Ascending aorta (tissue), 2 donors: ENCODE measurements at regions not wholly inside any gene's neighbourhood (a gene's known extent, or its start where the extent isn't known, plus 50 kb on each side); places are given as distances from the start of the nearest gene placed in this dataset.

Source experiments
- DNase-seq, 2 donors: peaks; one replicate each; pipeline ENCODE4 v3.0.0-alpha.2; 2019; ENCODE audit warnings: low spot score in 2 of 2
- H3K27ac ChIP-seq, 2 donors: fragments of 200-600 bp; sonication (generic); one replicate each; pipeline ENCODE4 v1.5.1; 2016 to 2017; ENCODE audit warnings: mild to moderate bottlenecking in 1 of 2
- H3K27me3 ChIP-seq: fragments of 200-600 bp; sonication (generic); one replicate; pipeline ENCODE4 v1.5.1; 2017
- H3K36me3 ChIP-seq, 2 donors: fragments of 200-600 bp; sonication (generic); one replicate each; pipeline ENCODE4 v1.5.1; 2016
- H3K4me1 ChIP-seq, 2 donors: fragments of 200-600 bp; sonication (generic); one replicate each; pipeline ENCODE4 v1.5.1; 2016 to 2017; ENCODE audit warnings: mild to moderate bottlenecking in 1 of 2
- H3K4me3 ChIP-seq, 2 donors: fragments of 200-600 bp; sonication (generic); one replicate each; pipeline ENCODE4 v1.5.1; 2016 to 2017; ENCODE audit warnings: mild to moderate bottlenecking in 1 of 2
- H3K9me3 ChIP-seq, 2 donors: fragments of 200-600 bp; sonication (generic); one replicate each; pipeline ENCODE4 v1.5.1; 2016
- intact Hi-C: fragments of 100-400 bp; cut with DNase I; formaldehyde crosslinking; loops from one replicate; pipeline ENCODE4 v1.15.1; 2023
- TF ChIP-seq, protein P1 (sequence below), 3 experiments: fragments of 200-600 bp in 2 of 3; fragments of 450-650 bp in 1 of 3; sonication (generic) in 2 of 3; IDR thresholded peaks; one replicate each; pipeline ENCODE4 v1.5.1; 2016 to 2019; ENCODE audit warnings: antibody characterized with exemption in 3 of 3, mild to moderate bottlenecking in 1 of 3, moderate library complexity in 1 of 3

GRCh38 chr7:145183069-145183468, 347.2 kb upstream of the TPK1 start:
- intact Hi-C loops = no loop called here
- H3K36me3 ChIP-seq = no peaks in the 10 kb centered on the region
- no peaks in the 10 kb centered on the region for H3K27me3 ChIP-seq
- no peaks in the 10 kb centered on the region for H3K4me1 ChIP-seq
- no peak overlapping the region for H3K27ac ChIP-seq
- no peaks in the 10 kb centered on the region for H3K9me3 ChIP-seq
- TF ChIP-seq, protein P1, sequence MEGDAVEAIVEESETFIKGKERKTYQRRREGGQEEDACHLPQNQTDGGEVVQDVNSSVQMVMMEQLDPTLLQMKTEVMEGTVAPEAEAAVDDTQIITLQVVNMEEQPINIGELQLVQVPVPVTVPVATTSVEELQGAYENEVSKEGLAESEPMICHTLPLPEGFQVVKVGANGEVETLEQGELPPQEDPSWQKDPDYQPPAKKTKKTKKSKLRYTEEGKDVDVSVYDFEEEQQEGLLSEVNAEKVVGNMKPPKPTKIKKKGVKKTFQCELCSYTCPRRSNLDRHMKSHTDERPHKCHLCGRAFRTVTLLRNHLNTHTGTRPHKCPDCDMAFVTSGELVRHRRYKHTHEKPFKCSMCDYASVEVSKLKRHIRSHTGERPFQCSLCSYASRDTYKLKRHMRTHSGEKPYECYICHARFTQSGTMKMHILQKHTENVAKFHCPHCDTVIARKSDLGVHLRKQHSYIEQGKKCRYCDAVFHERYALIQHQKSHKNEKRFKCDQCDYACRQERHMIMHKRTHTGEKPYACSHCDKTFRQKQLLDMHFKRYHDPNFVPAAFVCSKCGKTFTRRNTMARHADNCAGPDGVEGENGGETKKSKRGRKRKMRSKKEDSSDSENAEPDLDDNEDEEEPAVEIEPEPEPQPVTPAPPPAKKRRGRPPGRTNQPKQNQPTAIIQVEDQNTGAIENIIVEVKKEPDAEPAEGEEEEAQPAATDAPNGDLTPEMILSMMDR (IDR thresholded peaks at IDR 0.05) = no peak
- no peak overlapping the region for H3K4me3 ChIP-seq
- DNase-seq = no peak

- intact Hi-C loops = no loop called here
- H3K4me1 ChIP-seq = no peaks in the 10 kb centered on the region
- H3K4me3 ChIP-seq = no peak overlapping the region
- H3K27me3 ChIP-seq = no peaks in the 10 kb centered on the region
- H3K27ac ChIP-seq = no peak overlapping the region
- no peak for DNase-seq
- no peaks in the 10 kb centered on the region for H3K9me3 ChIP-seq
- TF ChIP-seq, protein P1 (IDR thresholded peaks at IDR 0.05) = no peak
- no peaks in the 10 kb centered on the region for H3K36me3 ChIP-seq
These were observed 339.5 kb upstream of the TPK1 start for GRCh38 chr7:145175366-145175765.

DNA sequence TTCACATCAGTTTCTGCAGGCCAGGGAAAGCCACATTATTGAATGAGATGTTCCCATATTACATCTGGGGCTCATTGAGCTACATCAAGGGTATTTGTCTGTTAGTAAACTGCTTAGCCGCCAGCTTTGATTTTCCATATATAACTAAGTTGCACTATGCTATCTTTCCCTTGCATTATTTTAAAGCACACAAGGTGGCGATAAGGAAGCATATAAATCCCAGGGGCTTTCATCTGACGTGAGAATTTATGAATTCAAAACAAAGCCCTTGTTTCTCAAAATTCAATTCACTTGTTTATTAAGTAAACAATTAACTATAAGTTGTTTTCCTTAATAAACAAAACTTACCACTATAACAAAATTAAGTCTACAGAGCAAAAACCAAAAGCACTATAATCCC, 334.1 kb upstream of the TPK1 start:
- Histone ChIP-seq H3K4me3 (no peak overlapping the region), H3K36me3 (no peaks in the 10 kb centered on the region), H3K27ac (no peak overlapping the region), H3K4me1 (no peaks in the 10 kb centered on the region), H3K9me3 (no peaks in the 10 kb centered on the region), H3K27me3 (no peaks in the 10 kb centered on the region)
- TF ChIP-seq, protein P1 (IDR thresholded peaks at IDR 0.05) = no peak
- no peak for DNase-seq
- intact Hi-C loops = no loop called here

GRCh38 chr7:145168879-145169278, 333.0 kb upstream of the TPK1 start:
- no peaks in the 10 kb centered on the region for H3K27me3 ChIP-seq
- TF ChIP-seq, protein P1 (IDR thresholded peaks at IDR 0.05) = no peak
- H3K36me3 ChIP-seq = no peaks in the 10 kb centered on the region
- no peaks in the 10 kb centered on the region for H3K4me1 ChIP-seq
- no peak overlapping the region for H3K4me3 ChIP-seq
- H3K27ac ChIP-seq = no peak overlapping the region
- no peak for DNase-seq
- no peaks in the 10 kb centered on the region for H3K9me3 ChIP-seq
- intact Hi-C loops = no loop called here

- intact Hi-C loops = no loop called here
- TF ChIP-seq, protein P1 (IDR thresholded peaks at IDR 0.05) = no peak
- Histone ChIP-seq H3K27me3 (no peaks in the 10 kb centered on the region), H3K36me3 (no peaks in the 10 kb centered on the region), H3K27ac (no peak overlapping the region), H3K4me3 (no peak overlapping the region), H3K4me1 (no peaks in the 10 kb centered on the region), H3K9me3 (no peaks in the 10 kb centered on the region)
- no peak for DNase-seq
These were observed 332.6 kb upstream of the TPK1 start for GRCh38 chr7:145168427-145168826.

- intact Hi-C loops = no loop called here
- Histone ChIP-seq H3K4me3 (no peak overlapping the region), H3K36me3 (no peaks in the 10 kb centered on the region), H3K9me3 (no peaks in the 10 kb centered on the region), H3K4me1 (no peaks in the 10 kb centered on the region), H3K27me3 (no peaks in the 10 kb centered on the region), H3K27ac (no peak overlapping the region)
- TF ChIP-seq, protein P1 (IDR thresholded peaks at IDR 0.05) = no peak
- no peak for DNase-seq
These were observed 321.0 kb upstream of the TPK1 start for GRCh38 chr7:145156834-145157233.
